BE2C (cell line): ENCODE measurements at regions not wholly inside any gene's neighbourhood (a gene's known extent, or its start where the extent isn't known, plus 50 kb on each side); places are given as distances from the start of the nearest gene placed in this dataset.

Experiments
- DNase-seq: peaks from one replicate; pipeline ENCODE4 v3.0.0-alpha.2; 2020
- H3K27me3 ChIP-seq: fragments of 250-450 bp; sonication (Bioruptor Pico); 2 replicates; pipeline ENCODE4 v1.5.1; 2020; ENCODE audit warnings: mild to moderate bottlenecking
- H3K36me3 ChIP-seq: fragments of 250-450 bp; sonication (Bioruptor Pico); 2 replicates; pipeline ENCODE4 v1.5.1; 2020; ENCODE audit warnings: mild to moderate bottlenecking
- H3K4me1 ChIP-seq: fragments of 250-450 bp; sonication (Bioruptor Pico); 2 replicates; pipeline ENCODE4 v1.5.1; 2020
- H3K4me3 ChIP-seq: 2 replicates; pipeline ENCODE4 v1.5.1; 2011; ENCODE audit warnings: low read depth, low read length
- H3K9me3 ChIP-seq: fragments of 250-450 bp; sonication (Bioruptor Pico); 2 replicates; pipeline ENCODE4 v1.5.1; 2020
- CTCF ChIP-seq: IDR thresholded peaks from 2 replicates; pipeline ENCODE4 v1.5.1; 2012; ENCODE audit warnings: mild to moderate bottlenecking, low read depth, low read length

- Histone ChIP-seq H3K9me3 (0 out of 2 replicates have a peak, but pooled peaks cover 2% of the 10 kb centered on the region), H3K27me3 (no peaks in the 10 kb centered on the region), H3K4me3 (no peak overlapping the region), H3K36me3 (peaks cover 3% of the 10 kb centered on the region; the same call in 1 of the 2 replicates), H3K4me1 (no peaks in the 10 kb centered on the region)
- TF ChIP-seq CTCF = no peak
- no peak for DNase-seq
Measured at GRCh38 chr6:154885214-154885613, 109.9 kb upstream of the TIAM2 start.

- H3K27me3 ChIP-seq = no peaks in the 10 kb centered on the region
- 0 out of 2 replicates have a peak, but pooled peaks cover 2% of the 10 kb centered on the region for H3K9me3 ChIP-seq
- peaks cover 3% of the 10 kb centered on the region; the same call in 1 of the 2 replicates for H3K36me3 ChIP-seq
- no peak for DNase-seq
- H3K4me1 ChIP-seq = no peaks in the 10 kb centered on the region
- no peak for TF ChIP-seq CTCF
- H3K4me3 ChIP-seq = no peak overlapping the region
Measured at GRCh38 chr6:154886016-154886415, 109.1 kb upstream of the TIAM2 start.

DNA sequence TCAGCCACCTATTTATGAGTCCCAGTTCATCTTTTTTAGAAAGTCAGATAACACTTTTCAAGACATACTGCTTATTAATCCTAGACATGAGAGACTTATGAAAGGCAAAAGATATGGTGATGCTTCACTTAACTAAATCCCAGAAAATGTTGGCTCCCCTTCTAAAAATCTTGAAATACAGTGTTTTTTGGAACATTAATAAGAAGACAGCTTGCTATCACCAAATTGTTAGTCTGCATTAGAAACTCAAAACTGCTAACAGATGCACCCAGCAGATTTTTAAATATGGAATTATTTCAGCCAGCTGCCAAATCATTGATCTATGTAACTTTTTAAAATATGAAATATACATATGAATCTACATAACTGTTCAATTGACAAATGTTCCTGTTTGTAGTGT, 108.6 kb upstream of the TIAM2 start:
- no peak for TF ChIP-seq CTCF
- DNase-seq = no peak
- Histone ChIP-seq H3K27me3 (no peaks in the 10 kb centered on the region), H3K36me3 (peaks cover 3% of the 10 kb centered on the region; the same call in 1 of the 2 replicates), H3K9me3 (0 out of 2 replicates have a peak, but pooled peaks cover 2% of the 10 kb centered on the region), H3K4me3 (no peak overlapping the region), H3K4me1 (no peaks in the 10 kb centered on the region)

- Histone ChIP-seq H3K36me3 (peaks cover 3% of the 10 kb centered on the region; the same call in 1 of the 2 replicates), H3K27me3 (no peaks in the 10 kb centered on the region), H3K9me3 (0 out of 2 replicates have a peak, but pooled peaks cover 2% of the 10 kb centered on the region), H3K4me1 (no peaks in the 10 kb centered on the region), H3K4me3 (no peak overlapping the region)
- no peak for TF ChIP-seq CTCF
- no peak for DNase-seq
Measured at GRCh38 chr6:154887051-154887450, 108.1 kb upstream of the TIAM2 start.

DNA sequence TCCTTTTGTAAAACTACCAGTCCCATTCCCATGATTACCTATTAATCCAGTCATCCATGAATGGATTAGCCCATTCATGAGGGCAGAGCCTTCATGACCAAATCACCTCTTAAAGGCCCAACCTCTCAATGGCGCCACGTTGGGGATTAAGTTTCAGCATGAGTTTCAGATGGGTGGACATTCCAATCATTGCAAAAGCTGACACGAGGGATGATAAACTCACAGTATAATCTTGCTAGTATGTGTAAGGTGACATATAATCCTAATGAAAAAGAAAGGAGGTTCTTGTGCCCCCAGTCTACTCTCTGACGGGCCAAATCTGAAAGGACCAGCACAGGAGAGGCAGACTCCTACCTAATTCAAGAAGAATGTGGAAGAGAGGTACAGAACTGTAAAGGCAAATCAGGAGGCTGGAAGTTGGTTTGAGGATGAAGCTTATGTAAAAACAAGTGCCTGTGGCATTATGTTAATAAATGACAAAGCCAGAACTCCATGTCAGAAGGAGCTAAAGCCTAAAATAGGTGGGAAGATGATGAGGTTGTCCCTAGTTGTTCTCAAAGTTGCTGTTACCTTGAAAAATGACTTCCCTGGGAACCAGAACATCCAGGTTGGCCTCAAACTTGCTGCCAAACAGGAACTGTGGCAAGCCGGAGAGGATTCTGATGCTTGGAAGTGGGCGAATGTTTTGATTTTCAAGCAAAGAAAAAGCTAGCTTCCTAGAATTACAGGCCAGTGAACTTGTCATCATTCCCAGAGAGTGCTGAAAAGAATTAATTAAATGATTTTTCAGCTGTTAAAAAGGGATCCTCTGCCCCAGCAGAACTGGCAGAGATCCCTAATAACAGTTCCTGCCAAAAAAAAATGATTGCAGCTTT, 106.5 kb upstream of the TIAM2 start:
- no peaks in the 10 kb centered on the region for H3K4me1 ChIP-seq
- H3K27me3 ChIP-seq = no peaks in the 10 kb centered on the region
- H3K4me3 ChIP-seq = no peak overlapping the region
- TF ChIP-seq CTCF = no peak
- peaks cover under 1% of the 10 kb centered on the region; the same call in 1 of the 2 replicates for H3K36me3 ChIP-seq
- DNase-seq = no peak
- H3K9me3 ChIP-seq = 0 out of 2 replicates have a peak, but pooled peaks cover 2% of the 10 kb centered on the region

GRCh38 chr6:154890874-154891273, 104.2 kb upstream of the TIAM2 start:
- Histone ChIP-seq H3K9me3 (0 out of 2 replicates have a peak, but pooled peaks cover 2% of the 10 kb centered on the region), H3K4me1 (no peaks in the 10 kb centered on the region), H3K27me3 (no peaks in the 10 kb centered on the region), H3K4me3 (no peak overlapping the region), H3K36me3 (no peaks in the 10 kb centered on the region)
- TF ChIP-seq CTCF = no peak
- no peak for DNase-seq
